ENCODE measurements at regions not wholly inside any gene's neighbourhood (a gene's known extent, or its start where the extent isn't known, plus 50 kb on each side); places are given as distances from the start of the nearest gene placed in this dataset.
A peak's percentile ranks its signal among the peaks of the same experiment; 100 is the strongest.

DNA sequence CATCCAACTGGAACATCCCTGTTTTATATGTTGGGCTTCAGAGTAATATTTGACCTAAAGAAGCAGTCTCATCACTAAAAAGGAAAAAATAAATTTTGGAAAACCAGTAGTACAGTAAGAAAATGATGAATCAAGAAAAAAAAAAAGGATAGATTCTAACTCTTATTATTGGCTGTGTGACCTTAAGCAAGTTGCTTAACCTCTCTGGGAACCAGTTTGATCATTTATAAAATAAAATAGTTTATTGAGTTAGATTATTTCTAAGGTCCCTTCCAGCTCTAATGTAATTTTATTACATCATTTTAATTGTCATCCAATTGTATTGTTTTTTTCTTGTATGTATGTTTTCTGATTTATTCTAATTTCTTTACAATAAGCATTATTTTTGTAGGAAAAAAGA, 127.0 kb downstream of the PRELID2 start:
- DNase-seq (ENCODE audit: extremely low spot score, insufficient read length, low read depth): no peak

DNA sequence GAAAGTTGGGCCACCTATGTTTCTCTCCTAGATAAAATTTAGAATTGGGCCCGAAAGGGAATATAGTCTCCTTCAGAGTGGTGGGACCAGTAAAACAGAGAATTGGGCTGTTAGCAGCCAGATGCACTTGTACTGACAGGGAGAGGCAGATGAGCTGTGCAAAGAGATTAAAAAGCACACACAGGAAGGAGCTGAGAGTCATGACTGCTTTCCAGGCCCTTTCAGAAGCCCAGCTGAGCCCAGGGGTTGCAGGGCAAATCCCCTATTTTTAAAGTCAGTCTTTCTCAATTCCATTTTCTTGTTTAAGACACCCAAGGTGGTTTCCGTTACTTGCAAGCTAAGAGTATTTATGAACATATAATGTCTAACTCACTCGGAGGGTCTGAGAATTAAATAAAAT, 130.4 kb downstream of the PRELID2 start:
- DNase-seq (ENCODE audit: extremely low spot score, insufficient read length, low read depth) (no peak), FAIRE-seq (no peak)

More for the DNA sequence above, 127.0 kb downstream of the PRELID2 start:
- FAIRE-seq: no peak

DNA sequence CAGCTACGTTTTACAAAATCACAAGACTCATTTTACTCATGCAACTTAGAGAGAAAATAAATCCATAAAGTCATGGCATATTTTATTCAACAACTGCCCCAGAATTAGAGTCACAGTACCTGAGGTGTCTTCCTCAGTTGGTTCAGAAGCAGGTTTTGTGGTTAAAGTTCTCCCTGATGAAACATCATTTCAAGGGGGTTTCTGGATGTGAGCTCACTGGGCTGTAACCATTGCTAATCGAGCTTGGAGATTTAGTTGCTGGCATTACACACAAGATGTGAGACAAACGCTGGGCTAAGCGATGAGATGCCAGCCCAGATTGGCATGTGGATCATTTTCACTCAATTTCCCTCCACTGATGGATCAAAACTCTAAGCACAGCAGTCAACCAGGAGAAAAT, 131.3 kb downstream of the PRELID2 start:
- DNase-seq (ENCODE audit: extremely low spot score, insufficient read length, low read depth): no peak
- FAIRE-seq: no peak

DNA sequence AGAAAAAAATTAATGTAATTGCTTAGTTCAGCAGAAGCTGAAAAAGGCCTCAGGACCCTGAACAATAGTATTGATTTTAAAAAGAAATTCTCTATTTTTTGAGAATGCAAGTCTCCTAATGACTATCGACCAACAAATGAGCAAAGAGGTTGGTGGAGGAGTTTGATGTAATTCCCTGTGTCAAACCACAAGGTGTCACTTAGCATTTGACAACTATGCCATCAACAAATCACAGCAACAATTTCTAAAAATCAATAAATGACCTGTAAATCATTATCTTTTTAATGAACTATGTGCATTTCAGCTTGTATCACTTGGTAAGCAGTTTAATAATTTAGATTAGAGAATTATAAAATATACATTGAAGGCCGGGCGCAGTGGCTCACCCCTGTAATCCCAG, 133.7 kb downstream of the PRELID2 start:
- DNase-seq (ENCODE audit: extremely low spot score, insufficient read length, low read depth) (no peak), FAIRE-seq (no peak)

DNA sequence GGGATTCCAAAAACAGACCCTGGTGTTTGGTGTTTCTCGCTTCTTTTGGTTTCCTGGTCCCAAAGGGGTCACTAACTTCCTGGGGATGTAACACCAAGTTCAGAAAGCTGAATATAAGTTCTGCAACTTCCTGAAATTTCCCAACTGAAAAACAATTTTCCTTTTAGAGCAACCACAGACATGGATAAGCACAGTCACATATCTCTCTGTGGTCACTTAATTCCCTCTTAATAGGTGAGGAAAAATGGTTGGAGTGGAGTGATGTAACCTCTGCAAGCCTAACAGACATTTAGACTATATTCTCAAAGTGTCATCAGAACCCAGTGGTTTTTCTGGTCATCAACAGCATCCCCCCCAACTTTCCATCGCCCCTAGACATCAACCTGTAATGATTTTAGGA, 135.3 kb downstream of the PRELID2 start:
- no peak for FAIRE-seq
- DNase-seq (ENCODE audit: extremely low spot score, insufficient read length, low read depth): no peak

DNA sequence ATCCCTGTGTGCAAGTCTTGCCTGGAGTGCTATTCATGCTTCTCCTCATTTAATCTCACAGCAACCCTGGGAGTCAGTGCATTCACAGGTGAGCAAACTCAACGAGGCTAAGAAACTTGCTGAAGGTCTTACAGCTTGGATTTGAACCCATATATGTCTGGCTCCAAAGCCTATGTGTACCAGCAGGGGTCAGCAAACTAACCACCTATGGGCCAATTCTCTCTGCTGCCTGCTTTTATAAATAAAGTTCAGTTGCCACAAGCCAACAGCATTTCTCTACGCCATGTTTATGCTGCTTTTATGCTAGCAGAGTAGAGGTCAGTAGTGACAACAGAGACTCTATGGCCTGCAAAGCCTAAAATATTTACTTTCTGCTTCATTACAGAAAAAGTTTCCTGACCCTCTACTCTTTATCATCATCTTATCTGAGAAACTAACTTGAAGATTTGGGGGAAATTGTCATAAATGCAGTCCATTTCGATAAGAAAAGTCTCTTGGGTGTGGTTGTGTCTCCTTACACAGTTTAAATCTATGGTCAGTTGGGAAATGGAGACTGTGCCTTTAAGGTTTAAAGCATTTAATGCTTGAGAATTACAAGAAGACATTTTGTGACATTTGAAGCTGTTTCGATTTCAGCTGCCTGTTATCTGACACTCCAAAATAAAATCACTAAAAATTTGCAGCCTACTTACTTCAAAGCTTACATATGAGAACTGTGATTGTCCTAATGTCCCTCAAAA, 137.7 kb downstream of the PRELID2 start:
- DNase-seq (ENCODE audit: extremely low spot score, insufficient read length, low read depth) (peak; percentile 5), FAIRE-seq (peak; percentile 64)

DNA sequence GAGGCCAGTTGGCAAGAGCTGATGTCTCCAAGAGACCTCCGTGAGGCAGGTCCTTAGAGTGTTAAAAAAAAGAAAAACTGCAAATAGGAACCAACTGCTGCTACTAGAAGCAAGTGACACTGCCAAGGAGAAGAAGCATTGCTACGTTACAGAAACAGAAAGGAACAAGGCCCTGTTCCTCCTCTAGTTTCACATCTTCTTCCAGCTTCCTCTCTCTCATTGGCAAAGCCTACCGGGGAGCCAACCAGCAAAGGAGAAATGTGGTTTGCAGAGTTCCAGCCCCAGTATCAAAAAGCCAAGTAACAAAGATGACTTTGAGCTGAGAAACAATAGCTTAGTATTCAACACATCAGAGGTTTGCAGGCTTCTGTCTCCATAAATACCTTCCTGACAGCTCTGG, 145.9 kb downstream of the PRELID2 start:
- FAIRE-seq: peak; percentile 47
- no peak for DNase-seq (ENCODE audit: extremely low spot score, insufficient read length, low read depth)

DNA sequence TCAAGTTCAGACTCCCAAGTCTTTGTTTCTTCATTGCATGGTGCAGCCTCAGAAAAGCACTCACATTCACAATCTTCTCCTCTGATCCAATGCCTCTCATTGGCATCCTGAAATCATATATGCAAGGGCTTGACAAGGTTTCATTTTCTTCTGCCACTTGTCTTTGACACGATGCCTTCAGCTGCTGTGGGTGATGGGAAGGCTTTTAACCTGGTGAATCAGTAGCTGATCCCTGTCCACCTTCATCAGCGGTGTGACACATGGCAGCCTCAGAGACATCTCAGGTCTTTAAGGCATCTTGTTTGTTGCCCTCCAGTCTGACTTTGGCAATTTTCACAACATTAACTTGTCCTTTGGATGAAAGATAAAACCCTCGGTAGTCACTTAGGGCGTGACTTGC, 147.2 kb downstream of the PRELID2 start:
- FAIRE-seq (no peak), DNase-seq (ENCODE audit: extremely low spot score, insufficient read length, low read depth) (no peak)

DNA sequence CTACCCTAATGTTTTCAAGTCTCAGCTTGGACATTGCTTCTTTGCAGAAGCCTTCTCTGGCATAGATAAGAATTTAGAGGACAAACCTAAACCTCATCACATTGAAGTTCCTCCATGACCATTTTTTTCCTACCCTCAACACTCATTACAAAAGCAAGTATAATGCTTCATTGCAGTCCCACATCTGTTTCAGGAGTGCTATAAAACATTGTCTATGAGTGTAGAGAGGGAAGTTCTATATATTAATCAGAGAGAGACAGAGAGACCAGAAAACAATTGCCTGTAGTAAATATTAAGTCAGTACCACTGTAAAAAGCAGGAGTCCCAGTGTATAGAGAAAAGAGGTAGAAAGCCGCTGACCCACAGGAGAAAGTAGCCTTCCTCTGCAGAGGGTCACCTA, 149.7 kb downstream of the PRELID2 start:
- FAIRE-seq (no peak), DNase-seq (ENCODE audit: extremely low spot score, insufficient read length, low read depth) (no peak)

DNA sequence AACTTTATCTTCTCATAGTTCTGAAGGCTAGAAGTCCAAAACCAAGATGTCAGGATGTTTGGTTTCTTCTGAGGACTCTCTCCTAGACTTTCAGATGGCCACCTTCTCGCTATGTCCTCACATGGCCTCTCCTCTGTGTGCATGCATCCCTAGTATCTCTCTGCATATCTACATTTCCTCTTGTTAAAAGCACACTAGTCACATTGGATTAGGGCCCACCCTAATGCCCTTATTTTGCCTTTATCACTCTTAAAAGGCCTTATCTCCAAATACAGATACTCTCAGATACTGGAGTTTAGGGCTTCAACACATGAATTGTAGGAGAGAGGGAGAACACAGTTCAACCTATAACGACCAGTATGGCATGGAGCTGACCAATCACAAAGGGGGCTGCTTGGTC, 151.7 kb downstream of the PRELID2 start:
- DNase-seq (ENCODE audit: extremely low spot score, insufficient read length, low read depth) (no peak), FAIRE-seq (no peak)

DNA sequence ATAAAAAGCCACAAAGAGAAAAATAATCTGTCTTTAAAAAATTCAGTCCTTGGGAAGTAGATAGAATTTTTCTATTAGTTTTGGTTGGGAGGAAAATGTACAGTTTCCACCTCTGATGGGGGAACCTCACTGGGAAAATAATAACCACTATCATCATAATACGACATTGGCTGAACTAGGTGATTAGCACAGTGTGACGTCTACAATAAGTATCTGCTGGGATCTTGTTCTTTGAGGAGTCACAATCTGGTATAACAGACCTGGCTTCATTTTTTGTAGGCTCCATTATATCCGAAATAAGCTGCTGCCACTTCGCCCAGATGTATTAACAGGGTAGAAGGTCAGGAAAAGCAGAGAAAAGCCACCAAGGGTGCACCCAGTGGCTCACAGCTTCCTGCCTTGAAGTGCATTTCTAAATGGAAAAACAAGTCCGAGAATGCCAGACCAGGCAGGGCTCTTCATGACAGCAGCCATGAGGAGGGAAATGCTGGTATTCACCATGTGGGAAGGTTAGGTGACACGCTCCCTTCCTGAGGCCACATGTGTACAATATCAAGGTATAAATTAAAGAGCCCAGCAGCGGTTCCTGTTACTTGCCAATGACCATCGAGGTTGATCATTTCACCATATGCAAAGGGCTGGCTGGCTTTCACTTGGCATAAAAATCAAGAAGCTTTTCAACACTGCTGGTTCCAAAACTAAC, 152.8 kb downstream of the PRELID2 start:
- DNase-seq (ENCODE audit: extremely low spot score, insufficient read length, low read depth): no peak
- no peak for FAIRE-seq

DNA sequence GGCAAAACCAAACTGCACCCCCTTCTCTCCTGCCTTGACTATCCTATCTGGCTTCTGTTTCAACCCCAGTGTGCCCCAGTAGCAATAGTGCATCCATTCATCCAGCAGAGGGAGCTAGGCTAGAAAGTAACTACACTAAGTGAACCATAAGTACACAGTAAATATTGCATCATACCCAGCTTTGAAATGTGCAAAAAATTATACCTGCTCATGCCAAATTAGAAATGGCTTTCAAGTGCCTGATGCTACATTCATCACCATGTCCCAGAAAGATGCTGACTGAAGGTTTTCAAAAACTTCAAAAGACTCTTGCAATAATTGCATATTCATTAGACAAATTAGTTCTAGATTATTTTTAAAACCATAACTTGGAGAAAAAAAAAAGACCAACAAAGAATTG, 153.5 kb downstream of the PRELID2 start:
- FAIRE-seq: peak; percentile 83

DNA sequence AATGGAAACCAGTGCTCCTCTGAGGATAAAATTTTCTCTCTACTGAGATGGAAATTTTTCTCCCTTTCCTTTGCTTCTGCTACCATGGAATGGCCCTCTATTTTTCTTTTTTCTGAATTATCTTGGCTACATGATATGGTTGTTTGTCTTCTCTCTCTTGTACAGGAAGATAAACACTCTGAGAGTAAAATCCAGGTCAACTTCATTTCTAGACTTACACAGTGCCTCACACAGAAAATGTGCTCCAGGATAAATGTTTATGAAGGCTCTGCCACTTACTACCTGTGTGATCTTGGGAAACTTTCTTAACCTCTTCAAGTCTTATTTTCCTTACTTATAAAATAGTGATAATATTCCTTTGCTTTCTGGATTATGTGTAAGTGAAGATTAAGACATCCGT, 153.9 kb downstream of the PRELID2 start:
- FAIRE-seq (no peak), DNase-seq (ENCODE audit: extremely low spot score, insufficient read length, low read depth) (no peak)

More for the DNA sequence above, 153.5 kb downstream of the PRELID2 start:
- DNase-seq (ENCODE audit: extremely low spot score, insufficient read length, low read depth): peak; percentile 22

DNA sequence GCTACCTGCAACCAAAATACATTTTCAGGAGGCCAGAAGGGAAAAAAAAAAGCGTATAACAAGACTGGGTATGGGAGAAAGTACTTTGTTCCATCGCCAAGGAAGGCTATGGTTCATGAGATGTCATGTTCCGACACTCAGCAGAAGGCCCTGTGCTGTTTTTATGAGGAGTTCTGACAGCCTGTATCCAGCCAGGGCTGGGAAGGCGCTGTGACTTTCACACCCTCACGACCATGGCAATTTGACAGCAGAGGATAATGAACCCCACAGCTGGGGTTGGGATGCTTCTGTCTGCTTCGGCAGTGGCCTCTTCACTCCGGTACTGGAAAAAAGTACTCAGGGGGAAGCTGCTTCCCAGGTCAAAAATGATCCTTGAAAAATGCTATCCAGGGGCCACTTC, 154.4 kb downstream of the PRELID2 start:
- no peak for DNase-seq (ENCODE audit: extremely low spot score, insufficient read length, low read depth)
- no peak for FAIRE-seq

DNA sequence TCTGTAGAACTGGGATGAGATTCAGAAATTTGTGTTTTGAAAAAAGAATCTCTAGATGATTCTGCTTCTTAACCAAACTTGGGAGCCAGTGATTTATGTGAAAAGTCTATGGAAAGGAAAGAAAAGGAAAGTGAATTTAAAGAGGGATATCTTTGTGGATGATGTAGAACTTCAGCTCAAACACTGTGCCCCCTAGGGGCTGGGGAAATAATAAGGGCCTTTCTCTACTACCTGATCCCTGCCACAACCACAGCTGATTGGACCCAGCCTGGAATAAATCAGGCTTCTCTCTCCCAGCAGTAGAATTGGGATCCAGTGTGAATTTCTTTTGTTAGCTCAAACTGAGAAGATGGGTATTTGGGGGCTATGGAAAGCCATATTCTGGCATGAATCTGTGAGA, 155.0 kb downstream of the PRELID2 start:
- DNase-seq (ENCODE audit: extremely low spot score, insufficient read length, low read depth): no peak
- FAIRE-seq: no peak

DNA sequence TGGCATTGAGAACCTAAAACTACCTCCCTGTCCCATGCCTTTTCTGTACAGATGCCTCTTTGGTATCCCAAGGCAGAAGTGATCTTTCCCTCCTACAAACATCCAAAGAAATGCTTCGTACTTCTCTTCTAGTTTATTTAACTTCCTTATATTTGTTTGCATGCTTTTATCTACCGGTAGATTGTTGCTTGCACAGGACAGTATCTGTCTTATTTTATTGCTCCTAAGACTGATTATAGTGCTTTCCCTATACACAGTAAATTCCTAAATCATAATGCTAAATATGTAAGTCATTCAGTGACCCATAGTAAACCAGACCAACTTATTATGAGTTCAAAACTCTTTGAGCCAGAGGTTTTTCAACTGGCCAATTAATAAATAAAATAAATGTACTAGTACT, 156.9 kb downstream of the PRELID2 start:
- DNase-seq (ENCODE audit: extremely low spot score, insufficient read length, low read depth) (no peak), FAIRE-seq (no peak)

DNA sequence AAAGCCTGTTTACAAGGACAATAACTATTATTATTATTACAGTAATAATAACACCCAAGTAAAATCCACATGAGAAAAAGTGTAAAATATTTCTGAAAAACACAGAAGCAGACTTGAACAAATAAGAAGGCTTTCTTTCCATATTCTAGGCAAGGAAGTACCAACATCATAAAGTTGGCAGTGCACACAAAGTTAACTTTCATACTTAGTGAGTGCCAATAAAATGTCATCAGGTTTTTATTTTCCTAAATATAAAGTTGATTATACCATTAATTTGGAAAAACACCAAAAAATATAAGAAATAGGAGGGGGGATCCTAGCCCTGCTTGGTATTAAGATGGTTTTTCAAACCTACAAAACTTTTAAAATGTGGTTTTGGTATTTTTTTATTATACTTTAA, 161.4 kb downstream of the PRELID2 start:
- DNase-seq (ENCODE audit: extremely low spot score, insufficient read length, low read depth): no peak

DNA sequence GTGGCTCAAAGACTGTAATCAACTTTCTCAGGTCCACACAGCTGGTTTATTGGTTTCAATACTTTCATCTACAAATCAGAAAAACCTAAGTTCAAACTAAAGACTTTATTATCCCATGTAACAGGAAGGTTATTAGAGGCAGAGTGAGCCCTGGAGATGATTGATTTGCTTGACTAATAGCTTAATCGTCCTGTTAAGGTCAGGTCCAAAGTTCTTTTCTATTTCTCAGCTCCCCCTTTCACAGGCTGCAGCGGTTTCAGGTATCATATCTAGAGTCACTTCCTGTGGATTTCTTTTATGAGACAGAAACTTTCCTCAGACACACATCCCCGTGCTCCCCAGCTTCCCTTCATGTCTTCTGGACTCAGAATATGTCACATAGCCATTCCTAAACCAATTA, 166.4 kb downstream of the PRELID2 start:
- no peak for FAIRE-seq
- DNase-seq (ENCODE audit: extremely low spot score, insufficient read length, low read depth): no peak

More for the DNA sequence above, 161.4 kb downstream of the PRELID2 start:
- FAIRE-seq: no peak

DNA sequence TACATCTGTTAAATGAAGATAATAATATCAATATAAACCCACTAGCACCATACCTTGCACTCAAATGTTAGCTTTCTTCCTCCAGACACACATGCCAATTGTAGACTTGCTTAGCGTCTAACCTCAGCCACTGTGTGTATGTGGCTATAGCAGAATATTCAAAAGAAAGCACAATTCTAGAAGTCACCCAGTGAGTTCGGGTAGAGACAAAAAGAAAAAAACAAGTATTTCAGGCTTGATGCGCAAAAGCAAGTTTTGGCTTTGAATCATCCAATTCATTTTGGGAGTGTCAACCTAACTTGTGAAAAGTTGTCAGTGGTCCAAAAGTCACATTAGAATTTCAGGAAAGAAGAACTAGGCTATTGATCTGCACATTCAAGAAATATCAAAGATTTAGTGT, 167.4 kb downstream of the PRELID2 start:
- no peak for DNase-seq (ENCODE audit: extremely low spot score, insufficient read length, low read depth)
- FAIRE-seq: no peak

DNA sequence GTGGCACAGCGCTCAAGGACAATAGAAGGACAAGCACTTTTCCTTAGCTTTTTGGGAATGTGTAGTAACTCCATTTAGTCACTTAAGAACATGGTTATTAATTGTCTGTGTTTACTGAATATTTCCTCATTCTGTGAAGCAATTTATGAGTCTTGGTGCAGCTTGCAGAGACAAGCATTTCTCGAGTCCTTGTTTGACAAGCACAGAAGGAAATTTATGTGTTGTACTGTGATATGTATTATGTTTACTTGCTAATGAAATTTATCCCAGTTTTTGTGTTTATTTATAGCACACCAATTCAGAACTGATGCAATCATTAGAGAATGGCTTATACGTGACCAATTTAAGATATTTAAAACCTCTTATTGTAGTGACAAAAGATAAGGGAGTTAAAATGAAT, 168.6 kb downstream of the PRELID2 start:
- FAIRE-seq (no peak), DNase-seq (ENCODE audit: extremely low spot score, insufficient read length, low read depth) (no peak)

DNA sequence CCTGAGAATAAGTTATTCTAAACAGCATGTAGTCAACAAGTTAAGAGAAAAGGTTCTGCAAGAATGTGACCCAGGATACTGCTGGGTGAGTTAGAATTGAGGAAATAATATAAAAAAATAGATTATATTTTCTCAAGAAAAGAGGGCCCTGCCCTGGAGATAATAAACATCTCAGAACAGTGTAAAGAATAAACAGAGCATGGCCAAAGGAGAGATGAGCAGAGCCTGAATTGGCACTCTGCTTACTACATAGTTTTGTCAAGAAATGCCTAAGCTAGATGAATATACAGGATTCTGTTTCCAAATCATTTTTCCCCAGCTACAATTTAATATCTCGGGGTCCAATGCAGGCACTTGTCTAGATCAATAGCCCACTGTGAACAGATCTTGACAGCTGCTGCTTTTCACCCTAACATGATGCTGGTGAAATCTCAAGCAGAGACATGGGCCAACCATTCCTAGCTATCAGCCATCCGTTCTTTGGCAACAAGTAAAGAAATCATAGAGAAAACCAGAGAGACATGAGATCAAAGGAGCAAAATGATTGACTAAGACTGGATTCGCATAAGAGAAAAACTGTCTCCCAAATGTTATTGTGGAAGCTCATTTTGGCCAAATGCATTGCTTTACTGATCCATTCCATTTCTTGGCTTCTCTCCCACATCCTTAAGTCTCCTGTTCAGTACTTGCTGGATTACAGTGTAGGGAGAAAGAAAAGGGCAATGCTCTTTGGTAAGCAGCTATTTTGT, 173.2 kb downstream of the PRELID2 start:
- no peak for FAIRE-seq
- no peak for DNase-seq (ENCODE audit: extremely low spot score, insufficient read length, low read depth)
